ENCODE measurements at regions not wholly inside any gene's neighbourhood (a gene's known extent, or its start where the extent isn't known, plus 50 kb on each side); places are given as distances from the start of the nearest gene placed in this dataset.

DNA sequence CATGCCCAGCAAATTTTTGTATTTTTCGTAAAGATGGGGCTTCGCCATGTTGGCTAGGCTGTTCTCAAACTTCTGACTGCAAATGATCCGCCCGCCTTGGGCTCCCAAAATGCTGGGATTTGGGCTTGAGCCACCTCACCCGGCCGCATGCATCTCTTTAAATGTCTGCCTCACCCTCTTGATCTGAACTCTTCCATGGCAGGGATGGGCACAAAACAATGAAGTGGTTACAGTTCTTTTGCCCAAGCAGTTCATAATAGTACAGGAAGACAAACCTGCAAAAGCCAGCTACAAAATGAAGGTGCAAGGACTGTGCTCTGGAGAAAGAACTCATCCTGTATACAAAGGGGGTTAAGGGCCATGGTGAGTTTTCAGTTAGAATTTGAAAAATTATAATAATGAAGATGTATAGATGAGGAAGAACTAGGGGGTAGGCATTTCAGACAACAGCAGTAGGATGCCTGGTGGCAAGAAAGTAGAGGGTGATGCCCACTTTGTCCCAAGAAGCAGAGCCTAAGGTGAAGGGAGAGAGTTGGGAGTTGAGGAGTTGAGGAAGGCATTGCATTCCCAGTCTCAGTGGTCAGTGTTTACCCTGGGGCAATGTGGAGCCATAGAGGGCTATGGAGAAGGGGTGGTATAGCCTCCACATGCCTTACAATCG, 160.8 kb upstream of the MYCN start:
- DNase-seq (ENCODE audit: low read depth), result no peak

DNA sequence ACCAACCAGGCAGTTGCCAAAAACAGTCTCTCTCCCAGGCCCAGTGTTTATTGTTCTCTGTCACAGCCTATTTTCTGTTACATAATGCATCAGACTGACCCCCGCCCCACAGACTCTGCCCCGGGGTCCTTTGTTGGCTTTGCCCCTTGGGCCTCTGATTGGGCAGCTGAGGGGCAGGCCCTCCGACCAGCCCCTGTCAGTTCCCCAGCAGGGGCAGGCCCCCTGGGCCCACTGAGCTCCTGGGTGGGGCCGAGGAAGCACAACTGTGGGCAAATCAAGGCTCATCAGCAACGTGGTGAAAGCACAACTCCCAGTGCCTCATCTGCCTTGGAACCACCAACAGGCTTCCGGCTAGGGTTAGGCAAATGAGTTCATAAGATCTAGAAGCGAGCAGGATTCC, 160.1 kb upstream of the MYCN start:
- no peak for DNase-seq (ENCODE audit: low read depth)

DNA sequence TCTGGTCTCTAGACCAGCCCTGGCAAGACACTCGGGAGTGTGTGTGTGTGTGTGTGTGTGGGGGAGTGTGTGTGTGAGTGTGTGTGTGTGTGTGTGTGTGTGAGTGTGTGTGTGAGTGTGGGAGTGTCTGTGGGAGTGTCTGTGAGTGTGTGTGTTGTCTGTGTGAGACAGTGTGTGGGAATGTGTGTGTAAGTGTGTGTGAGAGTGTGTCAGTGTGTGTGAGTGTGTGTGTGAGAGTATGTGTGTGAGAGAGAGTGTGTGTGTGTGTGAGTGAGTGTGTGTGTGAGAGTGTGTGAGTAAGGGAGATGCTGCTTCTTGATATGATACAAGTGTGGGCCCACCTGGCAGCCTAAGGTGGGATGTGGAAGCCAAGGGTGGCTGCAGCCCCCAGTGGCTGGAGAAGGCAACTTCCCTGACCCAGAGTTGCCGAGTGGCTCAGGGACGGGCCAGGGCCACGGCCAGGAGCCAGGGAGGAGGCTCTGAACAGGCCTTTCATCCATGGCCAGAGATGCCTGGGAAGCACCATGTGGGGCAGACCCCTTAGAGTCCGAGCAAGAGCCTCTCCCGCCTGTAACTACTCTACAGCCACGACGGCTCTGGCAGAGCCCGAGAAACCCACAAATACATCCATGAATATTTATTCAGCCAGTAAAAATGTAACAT, 159.3 kb upstream of the MYCN start:
- no peak for DNase-seq (ENCODE audit: low read depth)

DNA sequence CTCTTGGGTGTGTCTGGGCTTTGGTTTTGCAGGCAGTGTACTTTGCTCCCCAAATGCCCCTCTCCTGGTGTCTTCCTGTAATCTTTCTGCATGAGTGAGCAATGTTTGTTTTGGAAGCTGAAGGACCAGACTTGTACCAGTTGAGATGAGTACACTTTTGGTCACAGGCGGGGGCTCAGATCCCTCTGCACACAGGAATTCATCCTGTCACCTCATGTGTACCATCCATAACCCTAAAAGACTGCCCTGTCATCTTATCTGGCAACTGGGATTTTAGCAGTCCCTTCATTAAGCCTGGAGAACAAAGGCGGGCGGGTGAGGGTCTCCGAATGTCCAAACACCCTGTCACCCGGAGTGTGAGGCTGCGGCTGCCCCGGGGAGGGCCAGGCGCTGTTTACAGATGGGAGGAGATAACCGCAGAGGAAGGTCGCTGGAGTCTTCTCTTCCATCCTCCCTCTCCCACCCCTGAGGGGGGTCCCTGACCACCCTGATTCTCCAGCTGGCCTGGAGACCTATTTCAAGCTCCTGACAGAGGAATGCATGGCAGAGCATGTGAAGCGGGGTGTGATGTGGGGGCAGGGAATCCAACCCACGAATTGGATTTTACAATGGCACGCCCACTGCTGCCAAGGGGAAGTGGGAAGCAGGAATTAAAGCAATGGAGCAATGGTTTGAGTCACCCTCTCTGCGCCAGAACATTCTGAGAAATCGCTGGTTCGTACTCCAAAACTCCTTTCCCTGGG, 158.2 kb upstream of the MYCN start:
- peak; percentile 1 for DNase-seq (ENCODE audit: low read depth)

DNA sequence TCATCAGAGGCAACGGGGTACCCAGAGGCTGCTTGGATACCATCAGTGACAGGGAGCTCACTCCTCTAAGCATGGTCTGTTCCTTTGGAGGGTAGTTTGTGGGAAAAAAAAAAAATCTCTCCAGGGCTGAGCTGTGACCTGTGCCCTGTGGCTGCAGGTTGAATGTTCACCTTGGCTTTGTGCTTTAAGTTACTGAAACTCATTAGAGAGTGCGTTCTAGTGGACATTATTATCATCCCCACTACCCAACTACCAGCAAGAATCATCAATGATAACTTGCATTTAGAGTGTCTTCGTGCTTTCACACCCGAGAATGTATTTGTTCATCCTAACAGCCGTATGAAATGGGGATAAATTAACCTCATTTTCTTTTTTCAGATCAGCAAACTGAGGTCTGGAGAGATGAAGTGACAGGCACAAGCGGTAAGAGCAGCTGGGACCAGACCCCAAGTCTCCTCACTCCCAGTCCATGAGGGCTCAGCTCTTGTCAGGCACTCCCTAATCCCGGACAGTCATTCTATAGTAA, 157.5 kb upstream of the MYCN start:
- DNase-seq (ENCODE audit: low read depth), result no peak

DNA sequence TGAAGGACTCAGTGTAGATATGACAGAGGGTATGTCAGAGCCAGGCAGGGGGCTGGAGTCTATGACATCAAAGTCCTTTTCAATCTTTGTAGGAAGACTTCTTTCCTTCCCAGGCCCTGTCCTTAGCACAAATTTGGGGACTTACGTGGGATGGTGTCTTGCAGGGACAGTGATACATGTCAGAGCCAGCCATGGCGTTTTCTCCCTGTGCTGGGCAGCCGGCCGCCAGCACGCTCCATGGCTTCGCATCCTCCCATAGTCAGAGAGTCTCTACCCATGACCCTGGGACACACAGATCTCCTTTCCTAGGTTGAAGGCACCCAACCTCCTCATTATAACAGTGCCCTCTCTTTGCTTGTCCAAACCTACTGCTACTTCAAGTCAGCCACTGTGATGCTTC, 156.9 kb upstream of the MYCN start:
- no peak for DNase-seq (ENCODE audit: low read depth)

DNA sequence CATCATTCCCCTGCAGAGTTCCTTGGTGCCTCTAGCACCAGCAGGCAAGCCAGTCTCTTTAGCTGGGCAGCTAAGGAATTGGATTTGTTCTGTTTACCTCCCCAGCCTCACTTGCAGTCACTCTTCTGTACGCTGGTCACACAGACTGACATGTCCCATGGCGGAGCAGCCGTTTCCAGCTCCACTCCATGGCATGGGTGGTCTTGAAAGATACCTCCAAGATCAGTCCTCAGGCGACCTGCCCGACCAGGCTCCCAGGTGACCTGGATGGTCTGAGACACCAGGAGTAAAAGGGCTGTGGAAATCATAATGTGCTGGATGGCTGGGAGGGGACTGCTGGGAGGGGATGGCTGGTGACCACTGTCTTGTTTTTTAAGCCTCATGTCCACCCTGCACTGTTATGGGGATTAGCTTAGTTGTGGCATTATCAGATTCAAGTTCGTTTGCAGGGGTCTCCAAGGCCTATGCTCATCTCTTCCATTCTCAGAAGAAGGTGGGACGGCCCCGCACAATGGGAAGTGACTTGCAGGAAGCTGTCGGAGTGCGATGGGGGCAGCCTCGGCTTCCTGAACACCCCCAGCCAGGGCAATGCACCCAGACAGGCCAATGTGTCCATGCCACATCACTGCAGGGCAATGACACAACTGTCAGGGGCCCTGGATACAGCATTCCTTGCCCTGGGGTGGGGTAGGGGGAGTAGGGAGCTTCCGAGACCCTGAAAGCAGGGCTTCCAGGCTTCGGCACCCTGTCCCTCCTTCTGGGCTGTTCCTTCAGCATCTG, 156.1 kb upstream of the MYCN start:
- DNase-seq (ENCODE audit: low read depth), result no peak

DNA sequence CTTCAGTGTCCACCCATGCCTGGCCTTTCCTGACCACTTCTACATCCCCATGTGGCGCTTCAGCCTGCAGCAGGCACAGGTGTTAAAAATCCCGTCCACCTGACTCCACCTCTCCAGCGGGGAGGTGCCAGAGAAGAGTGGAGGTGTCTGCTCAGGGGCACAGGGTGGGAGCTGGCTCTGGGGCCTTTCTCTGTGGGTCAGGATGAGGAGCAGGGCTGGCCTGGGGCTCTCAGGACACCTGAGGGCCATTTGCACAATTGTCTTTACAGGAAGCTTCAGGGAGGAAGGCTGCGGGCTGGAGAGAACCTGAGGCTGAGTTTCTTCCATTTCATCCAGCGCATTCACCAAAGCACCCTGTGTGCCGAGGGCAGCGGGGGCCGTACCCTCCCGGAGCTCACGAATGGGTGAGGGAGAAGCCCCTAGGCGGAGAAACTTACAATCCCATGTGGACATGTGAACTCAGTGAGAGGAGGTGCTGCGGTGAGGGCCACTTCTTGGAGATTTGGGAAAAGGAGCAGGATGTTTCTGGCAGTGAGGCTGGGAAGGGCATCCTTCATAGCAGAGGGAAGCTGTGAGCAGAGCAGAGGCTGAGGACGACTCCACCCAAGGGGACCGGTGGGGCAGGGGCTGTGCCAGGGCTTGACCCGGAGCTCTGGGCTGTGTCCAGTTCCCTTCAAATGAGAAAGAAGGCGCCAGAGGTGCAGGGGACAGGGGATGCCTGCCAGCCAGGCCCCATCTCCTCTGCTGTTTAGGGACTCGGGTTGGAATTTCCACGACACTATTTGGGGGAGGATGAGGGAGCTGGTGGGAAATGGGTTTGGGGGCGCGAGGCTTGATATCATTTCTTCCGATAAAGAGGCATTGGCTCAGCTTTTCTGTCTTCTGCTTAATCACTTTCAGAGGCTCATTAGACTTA, 155.2 kb upstream of the MYCN start:
- DNase-seq (ENCODE audit: low read depth), result no peak

DNA sequence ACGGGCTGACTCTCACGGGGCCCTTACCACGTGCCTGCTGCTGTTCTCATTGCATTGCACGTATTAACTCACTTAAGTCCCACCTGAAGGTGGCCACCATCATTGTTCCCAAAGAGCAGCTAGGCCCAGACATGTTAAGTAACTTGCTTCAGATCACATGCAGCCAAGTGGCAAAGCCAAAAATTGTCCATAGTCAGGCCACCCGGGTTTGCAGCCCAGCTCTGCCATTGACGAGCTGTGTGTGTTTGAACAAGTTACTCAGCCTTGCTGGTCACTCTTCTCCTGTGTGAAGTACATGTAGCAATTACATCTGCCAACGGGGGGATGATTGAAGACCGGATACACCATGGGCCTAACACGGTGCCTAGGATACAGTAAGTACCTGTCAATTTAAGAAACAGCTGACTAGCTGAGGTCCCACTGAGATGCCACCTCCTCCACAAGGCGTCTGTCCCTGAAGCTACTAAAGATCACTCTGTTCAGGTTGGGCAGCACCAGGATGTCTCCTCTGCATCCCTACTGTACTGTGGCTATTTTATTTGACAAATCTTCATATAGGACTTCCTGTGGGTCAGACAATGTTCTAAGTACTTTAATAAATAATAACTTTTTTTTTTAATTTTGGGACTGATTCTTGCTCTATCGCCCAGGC, 154.2 kb upstream of the MYCN start:
- no peak for DNase-seq (ENCODE audit: low read depth)

DNA sequence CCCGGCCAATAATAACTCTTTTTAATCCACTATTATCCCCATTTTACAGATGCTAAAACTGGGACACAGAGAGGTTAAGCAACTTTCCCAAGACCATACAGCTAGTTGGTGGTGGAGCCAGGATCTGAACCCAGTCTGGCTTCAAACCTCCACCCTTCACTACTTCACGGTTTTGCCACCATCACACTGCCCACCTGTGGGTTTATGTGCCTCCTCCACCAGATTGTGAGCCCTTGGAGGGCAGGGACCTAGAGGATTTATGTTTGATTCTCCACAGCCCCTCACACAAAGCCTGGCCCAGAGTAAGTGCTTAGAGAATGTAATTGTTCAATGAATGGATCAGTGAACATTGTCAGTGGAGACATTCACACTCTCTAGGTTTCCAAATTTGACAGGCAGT, 153.4 kb upstream of the MYCN start:
- DNase-seq (ENCODE audit: low read depth), result no peak

DNA sequence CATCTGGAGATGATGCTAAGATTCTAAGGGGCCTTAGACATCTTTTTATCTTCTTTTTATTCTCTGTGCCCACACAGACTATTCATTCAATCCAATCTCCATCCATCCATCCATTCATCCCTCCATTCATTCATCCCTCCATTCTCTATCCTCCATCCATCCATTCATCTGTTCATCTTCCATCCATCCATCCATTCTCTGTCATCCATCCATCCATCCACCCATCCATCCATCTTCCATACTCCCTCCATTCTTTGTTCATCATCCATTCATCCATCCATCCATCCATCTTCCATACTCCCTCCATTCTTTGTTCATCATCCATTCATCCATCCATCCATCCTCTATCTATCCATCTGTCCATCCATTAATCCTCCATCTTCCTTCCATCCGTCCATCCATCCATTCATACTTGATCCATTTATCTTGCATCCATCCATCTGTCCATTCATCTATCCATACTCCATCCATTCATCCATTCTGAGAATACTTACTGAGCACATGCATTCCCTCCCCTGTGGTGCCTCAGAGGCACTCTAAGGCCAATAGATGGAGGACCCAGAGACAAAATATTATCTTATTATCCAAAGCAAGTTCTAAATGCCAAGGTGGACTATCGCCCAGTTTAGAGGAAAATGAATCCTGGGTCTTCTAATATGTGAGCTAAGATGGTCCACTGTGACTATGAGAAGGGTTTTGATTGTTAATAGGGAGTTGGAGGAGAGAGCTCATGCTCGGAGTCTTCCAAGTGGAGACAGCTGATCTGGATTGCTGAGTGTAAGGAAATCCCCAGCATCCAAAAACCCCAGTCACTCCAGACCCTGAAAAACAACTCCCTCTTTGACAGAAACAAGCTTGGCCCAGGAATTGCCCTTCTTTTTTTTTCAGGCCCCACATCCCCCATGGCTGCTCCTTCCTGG, 152.6 kb upstream of the MYCN start:
- no peak for DNase-seq (ENCODE audit: low read depth)

DNA sequence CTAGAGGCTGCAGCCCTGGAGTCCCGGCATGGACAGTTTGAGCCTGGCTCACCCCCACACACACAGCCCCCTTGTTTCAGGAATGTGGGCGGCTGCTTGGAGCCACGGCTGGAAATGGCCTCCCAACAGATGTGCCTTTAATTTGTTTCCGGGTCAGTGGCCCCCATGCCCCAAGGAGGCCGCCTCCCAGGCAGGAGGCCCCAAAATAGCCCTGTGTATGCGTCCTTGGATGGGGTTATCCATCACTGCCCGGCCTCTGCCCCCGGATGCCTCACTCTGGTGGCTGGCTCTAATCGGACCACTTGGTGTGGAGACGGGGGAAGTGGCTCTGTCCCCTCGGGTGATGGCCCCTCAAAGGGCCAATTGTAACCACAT, 151.9 kb upstream of the MYCN start:
- no peak for DNase-seq (ENCODE audit: low read depth)

DNA sequence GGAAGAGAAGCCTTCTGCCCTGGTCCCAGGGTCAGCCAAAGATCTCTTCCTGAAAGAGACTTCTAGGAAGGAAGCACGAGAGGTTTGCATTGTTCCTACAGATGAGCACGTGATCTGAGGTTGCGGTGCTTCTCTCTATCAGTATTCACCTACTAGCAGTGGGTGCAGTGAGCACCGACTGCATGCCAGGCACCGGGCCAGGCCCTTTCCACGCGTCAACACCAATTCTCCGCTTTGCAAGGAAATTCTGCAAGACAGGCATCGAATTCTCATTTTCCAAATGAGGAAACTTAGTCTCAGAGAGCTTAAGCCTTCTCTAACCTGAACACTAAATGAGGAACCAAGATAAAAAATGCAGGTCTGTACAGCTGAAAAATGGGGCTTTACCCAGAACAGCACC, 151.5 kb upstream of the MYCN start:
- no peak for DNase-seq (ENCODE audit: low read depth)

DNA sequence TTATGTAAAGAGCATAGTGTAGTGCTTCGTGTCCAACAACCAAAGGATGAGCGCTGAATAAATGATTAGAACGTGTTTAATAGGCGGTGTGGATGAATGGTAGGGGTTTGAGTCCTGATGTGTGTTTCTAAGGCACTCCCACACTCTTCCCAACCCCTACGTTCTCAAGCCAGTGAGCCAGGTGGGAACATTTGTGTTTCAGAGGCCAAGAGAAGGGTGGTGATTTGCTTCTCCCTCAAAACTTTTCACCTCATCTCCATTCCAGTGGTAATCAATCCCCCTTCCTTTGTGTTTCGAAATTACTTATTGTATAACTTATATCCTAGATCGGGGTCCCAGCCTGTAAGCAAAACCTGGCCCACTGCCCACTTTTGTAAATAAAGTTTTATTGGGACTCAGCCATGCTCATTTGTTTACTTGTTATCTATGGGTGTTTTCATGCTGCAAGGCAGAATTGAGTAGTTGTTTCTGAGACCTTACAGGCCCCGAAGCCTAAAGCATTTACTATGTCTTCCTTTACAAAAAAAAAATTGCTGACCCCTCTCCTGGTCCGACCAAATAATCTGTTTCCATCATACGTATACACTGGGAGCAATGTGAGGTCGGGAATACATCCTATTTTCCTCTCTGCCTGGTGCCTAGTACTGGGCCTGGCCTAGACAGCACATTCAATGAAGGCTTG, 150.8 kb upstream of the MYCN start:
- no peak for DNase-seq (ENCODE audit: low read depth)

DNA sequence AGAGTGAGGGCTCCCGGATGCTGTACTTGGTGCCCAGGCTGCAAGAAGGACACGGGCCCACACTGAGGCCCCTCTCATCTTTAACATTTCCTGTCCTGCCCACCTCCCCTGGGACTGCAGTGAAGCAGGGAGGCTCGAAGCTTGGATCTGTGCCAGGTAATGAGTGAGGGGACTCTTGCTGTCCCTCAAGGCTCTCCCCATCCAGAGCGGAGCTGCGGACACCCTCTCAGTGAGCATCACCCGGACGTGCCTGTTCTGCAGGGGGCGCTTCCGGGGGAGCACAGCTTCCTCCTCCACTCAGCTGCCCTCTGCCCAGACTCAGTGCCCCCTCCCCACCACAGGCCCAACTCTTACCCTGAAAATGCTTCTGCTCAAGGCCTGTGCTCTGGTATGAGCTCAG, 150.0 kb upstream of the MYCN start:
- no peak for DNase-seq (ENCODE audit: low read depth)

DNA sequence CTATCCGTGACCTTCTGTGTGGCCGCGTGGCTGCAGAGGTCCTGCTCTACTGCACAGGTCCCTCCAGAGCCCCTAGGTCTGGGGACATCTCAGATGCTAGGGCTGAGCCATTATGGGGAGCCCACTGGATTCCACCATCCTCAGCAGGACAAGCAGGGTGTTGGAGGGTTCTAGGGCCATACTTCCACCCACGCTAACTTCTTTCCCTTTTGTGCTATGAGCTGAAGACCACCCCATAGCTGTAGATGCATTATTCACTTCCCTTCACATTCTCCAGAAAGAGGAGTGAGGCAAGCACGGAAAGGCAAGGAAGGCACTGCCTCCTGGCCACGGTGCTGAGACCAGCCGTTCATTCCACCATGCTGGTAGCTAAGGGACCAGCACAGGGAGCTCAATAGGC, 149.5 kb upstream of the MYCN start:
- no peak for DNase-seq (ENCODE audit: low read depth)

DNA sequence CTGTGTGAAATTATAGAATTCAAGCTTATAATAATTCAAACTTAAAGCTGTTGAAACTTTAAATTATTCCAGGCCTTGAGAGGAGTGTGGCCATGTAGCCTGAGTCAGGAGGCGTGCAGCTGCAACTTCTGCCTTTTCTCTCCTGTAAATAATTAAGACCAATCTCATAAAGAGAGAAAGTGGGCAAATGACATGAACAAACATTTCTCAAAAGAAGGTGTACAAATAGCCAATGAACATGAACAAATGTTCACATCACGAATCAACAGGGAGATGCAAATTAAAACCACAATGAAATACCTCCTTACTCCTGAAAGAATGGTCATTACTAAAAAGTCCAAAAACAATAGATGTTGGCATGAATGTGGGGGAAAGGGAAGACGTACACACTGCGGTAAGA, 149.1 kb upstream of the MYCN start:
- no peak for DNase-seq (ENCODE audit: low read depth)

DNA sequence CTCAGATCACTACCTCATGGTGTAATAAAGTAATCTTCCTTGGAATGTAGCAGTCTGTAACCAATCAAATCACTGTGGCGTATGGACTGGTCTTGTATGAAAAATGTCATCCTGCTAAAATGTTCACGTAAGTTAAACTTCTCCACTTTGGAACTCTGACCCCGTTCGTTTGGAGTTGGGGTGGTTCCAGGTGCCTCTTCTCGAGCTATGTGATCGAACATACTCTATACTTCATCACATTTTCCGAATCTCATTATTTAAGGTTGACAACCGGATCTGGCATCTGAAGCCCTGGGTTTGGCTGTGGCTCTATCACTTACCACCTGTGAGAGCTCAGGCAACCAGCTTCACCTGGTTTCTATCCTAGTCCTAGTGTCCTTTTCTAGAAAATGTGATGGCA, 148.0 kb upstream of the MYCN start:
- no peak for DNase-seq (ENCODE audit: low read depth)

Measured in M059J (cell line).